Hematopoietic multipotent progenitor cell treated with erythropoietin and hydrocortisone succinate and interleukin-3 and kit ligand, for 17 days (in vitro differentiated cells): ENCODE measurements at regions not wholly inside any gene's neighbourhood (a gene's known extent, or its start where the extent isn't known, plus 50 kb on each side); places are given as distances from the start of the nearest gene placed in this dataset.
"Not testable (repeated sequence)": the region's sequence is repeated elsewhere in the genome, so short reads cannot be mapped to it uniquely, and the experiment has no call there.

Experiments used
- DNase-seq: peaks from one replicate; pipeline ENCODE4 v3.0.0-alpha.2; 2015; ENCODE audit warnings: low spot score

DNA sequence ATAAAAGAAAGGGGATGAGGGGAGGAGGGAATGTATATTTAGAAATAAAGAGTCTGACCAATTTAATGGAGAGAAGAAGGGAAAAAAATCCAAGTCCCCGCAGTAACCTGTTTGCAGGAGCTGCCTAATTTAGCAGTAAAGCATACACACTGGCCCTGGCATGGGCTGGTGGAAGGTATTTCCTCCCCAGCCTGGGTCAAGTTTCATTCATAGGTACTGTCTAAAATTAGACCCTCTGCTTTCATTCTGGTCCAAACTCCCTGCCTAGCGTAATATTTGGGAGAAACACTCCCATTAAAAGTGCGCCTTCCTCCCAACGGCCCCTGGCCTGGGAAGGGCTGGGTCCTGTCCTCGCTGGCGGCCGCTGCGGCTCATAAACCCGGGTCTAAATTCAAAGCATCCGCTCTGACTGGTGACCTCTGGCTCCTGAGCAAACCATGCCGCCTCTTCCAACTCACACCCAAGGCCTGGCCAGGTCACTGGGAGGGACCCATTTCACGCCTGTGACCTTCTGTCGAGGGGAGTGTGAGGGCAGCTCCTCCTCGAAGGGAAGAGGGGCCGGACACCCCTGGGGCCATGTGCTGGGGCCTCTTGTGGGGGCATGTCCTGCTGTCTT lies 123.2 kb downstream of the FGF18 start:
- no peak for DNase-seq

GRCh38 chr5:171543148-171543815 lies 123.8 kb downstream of the FGF18 start:
- no peak for DNase-seq

DNA sequence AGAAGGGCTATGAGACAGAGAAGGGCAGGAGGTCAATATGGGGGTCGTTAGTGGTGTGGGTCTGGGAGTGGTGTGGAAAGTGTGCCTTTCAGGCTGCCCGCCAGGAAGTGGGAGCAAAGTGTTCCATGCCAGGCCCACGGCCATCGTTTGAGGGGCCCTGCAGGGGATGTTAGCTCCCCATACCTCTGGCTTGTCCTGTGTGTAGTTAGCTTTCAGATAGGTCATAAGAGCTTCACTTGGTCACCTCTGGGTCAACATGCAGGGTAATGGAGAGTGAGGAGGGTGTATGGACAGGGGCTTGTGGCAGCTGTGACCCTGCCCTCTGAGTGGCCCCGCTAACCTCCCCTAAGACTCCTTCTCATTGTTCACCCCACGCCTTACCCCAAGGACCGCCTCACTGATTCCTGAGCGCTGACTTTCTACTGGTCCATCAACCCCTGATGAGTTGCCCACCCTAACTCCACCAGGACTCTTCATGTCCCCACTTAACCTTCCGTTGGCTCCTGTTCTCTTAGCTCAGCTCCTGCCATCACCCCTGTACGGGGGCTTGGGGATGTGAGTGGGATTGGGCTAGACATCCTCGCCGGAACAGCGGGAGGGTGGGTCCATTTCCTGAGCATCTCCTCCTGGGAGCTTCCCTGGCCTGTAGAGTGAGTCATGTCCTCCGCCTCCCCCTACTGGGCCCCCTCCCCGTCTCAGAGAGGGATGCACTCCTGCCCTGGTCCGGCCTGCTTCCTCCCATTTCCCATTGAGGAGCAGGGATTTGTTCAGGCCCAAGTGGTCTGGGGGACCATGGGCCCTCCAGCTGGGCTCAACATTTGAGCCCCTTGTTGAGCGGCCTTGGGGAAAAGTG lies 125.7 kb downstream of the FGF18 start:
- no peak for DNase-seq

- no peak for DNase-seq
Observed at GRCh38 chr5:171549274-171549673, 129.8 kb downstream of the FGF18 start.

GRCh38 chr5:171553817-171554216 lies 134.4 kb downstream of the FGF18 start:
- not testable (repeated sequence) for DNase-seq

DNA sequence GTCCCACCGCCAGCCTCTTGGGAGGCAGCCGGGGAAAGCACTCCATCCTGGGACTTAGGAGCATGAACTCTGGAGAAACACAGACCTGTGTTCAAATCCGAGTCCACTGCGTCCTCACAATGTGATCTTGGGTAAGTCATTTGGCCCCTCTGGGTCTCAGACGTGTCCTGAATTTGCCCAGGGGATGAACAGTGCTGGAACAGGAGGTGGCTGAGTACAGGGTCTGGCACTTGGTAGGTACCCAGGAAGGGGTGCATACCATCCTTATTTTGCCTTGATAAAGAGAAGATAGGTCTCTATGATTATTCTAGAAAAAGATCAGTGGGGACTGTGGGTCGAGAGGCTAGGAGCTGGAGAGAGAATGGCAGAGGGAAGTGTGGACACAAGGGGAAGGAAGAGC lies 135.7 kb downstream of the FGF18 start:
- DNase-seq = no peak

DNA sequence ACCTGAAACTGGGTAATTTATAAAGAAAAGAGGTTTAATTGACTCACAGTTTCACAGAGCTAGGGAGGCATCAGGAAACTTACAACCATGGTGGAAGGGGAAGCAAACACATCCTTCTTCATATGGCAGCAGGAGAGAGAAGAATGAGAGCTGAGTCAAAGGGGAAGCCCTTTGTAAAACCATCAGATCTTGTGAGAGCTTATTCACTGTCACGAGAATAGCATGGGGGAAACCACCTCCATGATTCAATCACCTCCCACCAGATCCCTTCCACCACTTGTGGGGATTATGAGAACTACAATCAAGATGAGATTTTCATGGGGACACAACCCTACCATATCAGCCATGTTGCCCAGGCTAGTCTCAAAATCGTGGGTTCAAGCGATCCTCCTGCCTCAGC lies 143.4 kb downstream of the FGF18 start:
- no peak for DNase-seq

GRCh38 chr5:171568389-171568788 lies 148.9 kb downstream of the FGF18 start:
- DNase-seq = no peak

GRCh38 chr5:171569065-171569712 lies 149.7 kb downstream of the FGF18 start:
- no peak for DNase-seq

DNA sequence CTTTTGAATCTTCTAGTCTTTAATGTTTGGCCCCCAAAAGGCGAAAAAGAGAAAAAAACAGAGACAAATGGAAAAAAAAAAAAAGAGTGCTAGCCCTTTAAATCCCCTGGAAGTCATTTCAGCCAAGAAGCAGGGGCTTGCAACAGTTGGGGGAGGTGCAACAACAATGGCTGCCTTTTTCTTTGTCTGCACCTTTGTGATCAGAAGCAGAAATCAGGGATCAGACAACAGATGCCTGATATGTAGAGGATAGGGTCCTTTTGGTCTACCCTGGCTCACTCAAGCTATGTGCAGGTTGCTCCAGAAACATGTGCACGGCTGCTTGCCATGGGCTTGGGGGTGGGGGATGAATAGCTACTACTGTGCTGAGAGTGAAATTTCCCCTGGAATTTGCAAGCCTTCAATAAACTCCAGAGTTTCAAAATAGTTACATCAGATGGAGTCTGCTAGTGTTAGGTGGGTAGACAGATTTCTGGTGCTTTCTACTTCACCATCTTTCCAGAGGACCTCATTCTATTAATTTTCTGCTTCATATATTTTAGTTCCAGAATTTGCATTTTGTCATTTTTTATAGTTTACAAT lies 150.9 kb downstream of the FGF18 start:
- DNase-seq = no peak

GRCh38 chr5:171571663-171572062 lies 152.2 kb downstream of the FGF18 start:
- DNase-seq = no peak

GRCh38 chr5:171573021-171573420 lies 153.6 kb downstream of the FGF18 start:
- DNase-seq = no peak

DNA sequence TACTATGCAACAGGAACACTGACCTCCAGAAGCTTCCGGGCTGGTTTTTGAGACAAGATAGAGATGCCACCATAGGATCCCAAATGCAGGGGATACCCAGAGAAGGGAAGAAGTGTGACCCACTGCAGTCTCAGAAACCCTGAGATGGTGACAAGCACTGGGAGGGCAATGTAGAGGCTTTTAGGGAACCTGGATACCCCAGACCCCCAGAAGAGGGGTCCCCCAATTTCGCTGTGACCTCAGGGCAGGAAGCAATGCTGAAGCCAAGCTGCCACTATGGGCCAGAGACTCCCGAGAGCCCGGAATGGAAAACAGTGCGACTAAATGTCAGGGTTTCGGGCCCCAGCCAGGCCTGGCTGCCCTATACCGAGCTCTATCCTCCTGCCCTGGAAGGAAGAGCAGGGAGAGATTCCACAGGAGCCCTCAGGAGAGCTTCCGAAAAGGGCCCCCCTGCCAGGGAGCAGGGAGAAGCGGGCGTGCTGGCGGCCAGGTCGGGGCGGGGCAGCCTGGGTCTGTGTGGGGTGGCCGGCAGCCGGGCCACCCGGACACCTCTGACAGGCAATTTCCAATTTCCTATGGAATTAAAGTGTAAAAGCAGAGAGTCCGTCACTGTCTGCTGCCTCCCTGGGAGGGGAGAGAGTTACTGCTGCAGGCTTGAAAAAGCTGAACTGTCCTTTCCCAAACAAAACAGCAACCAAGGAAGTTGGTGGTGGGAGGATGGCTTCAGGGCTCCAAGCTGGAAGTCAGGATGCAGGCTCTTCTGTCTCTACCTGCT lies 154.2 kb downstream of the FGF18 start:
- DNase-seq = no peak

GRCh38 chr5:171574376-171574775 lies 154.9 kb downstream of the FGF18 start:
- no peak for DNase-seq

DNA sequence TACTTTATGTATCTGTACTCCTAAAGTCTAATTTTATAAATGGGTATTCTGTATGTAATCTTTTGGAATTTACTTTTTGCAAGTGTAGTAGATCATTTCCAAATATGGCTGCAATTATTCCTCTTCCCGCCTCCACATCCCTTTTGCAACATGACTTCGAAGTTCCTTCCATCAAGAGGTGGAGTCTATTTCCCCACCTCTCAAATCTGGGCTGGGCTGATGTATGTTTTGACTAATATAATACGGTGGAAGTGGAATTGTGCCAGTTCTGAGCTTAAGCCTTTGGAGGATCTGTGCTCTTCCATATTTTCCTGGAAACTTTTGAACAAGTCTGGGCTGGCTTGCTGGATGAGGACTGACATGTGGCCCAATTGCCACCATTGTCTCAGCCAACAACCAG lies 155.9 kb downstream of the FGF18 start:
- no peak for DNase-seq

- no peak for DNase-seq
Observed at GRCh38 chr5:171575808-171576207, 156.4 kb downstream of the FGF18 start.

DNA sequence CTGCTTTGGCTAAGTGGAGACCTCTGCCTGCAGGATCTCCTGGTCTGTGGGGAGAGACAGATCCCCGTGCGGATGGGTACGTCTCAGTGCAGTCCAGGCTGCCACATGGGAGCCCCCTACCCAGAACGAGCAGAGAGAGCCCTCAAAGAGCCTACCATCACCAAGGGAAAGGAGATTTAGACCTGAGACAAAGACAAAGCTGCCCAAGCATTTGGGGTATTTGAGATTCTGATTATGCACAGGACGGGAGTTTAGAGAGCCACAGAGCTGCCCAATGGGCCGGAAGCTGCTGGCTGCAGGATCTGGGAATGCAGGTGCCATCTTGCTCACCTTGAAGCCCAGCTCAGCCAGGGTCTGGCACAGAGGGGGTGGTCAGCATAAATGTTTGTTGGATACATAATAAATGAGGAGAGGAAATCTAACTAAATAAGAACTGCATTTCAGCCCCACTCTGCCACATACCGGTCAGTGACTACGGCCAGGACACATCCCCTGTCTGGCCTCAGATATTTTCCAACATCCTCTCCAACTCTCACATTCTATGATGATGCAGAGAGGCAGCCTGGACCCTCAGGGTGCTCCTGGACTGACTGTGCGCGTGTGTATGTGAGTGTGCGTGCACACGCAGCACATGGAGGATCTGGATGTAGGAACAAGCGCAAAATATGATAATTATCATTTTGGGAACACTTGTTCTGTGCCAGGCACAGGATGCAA lies 157.8 kb downstream of the FGF18 start:
- no peak for DNase-seq

GRCh38 chr5:171578049-171578828 lies 158.8 kb downstream of the FGF18 start:
- DNase-seq = no peak

GRCh38 chr5:171578829-171579491 lies 159.5 kb downstream of the FGF18 start:
- no peak for DNase-seq
